ENCODE measurements at regions not wholly inside any gene's neighbourhood (a gene's known extent, or its start where the extent isn't known, plus 50 kb on each side); places are given as distances from the start of the nearest gene placed in this dataset.

- Histone ChIP-seq H3K79me2 (replicated peaks; ENCODE audit: insufficient read depth, low read length) (no peaks in the 10 kb centered on the region), H3F3A (ENCODE audit: insufficient read depth, low read length, poor library complexity, severe bottlenecking) (no peaks in the 10 kb centered on the region), H4K20me1 (ENCODE audit: insufficient read depth) (no peaks in the 10 kb centered on the region), H3K9ac (ENCODE audit: low read length) (no peak overlapping the region), H3K4me2 (ENCODE audit: low read length) (no peak overlapping the region), H2AFZ (ENCODE audit: low read depth, low read length) (no peak overlapping the region), H3K9me2 (ENCODE audit: insufficient read depth, low read length) (no peaks in the 10 kb centered on the region), H3K27ac (ENCODE audit: low read length) (no peak overlapping the region), H3K9me3 (ENCODE audit: low read length) (no peaks in the 10 kb centered on the region), H3K27me3 (ENCODE audit: insufficient read depth, low read depth, low read length) (no peaks in the 10 kb centered on the region), H3K4me3 (ENCODE audit: low read length) (no peak overlapping the region), H3K36me3 (ENCODE audit: insufficient read depth, low read length) (no peaks in the 10 kb centered on the region)
- TF ChIP-seq, protein P1, sequence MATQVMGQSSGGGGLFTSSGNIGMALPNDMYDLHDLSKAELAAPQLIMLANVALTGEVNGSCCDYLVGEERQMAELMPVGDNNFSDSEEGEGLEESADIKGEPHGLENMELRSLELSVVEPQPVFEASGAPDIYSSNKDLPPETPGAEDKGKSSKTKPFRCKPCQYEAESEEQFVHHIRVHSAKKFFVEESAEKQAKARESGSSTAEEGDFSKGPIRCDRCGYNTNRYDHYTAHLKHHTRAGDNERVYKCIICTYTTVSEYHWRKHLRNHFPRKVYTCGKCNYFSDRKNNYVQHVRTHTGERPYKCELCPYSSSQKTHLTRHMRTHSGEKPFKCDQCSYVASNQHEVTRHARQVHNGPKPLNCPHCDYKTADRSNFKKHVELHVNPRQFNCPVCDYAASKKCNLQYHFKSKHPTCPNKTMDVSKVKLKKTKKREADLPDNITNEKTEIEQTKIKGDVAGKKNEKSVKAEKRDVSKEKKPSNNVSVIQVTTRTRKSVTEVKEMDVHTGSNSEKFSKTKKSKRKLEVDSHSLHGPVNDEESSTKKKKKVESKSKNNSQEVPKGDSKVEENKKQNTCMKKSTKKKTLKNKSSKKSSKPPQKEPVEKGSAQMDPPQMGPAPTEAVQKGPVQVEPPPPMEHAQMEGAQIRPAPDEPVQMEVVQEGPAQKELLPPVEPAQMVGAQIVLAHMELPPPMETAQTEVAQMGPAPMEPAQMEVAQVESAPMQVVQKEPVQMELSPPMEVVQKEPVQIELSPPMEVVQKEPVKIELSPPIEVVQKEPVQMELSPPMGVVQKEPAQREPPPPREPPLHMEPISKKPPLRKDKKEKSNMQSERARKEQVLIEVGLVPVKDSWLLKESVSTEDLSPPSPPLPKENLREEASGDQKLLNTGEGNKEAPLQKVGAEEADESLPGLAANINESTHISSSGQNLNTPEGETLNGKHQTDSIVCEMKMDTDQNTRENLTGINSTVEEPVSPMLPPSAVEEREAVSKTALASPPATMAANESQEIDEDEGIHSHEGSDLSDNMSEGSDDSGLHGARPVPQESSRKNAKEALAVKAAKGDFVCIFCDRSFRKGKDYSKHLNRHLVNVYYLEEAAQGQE (IDR thresholded peaks at IDR 0.05; ENCODE audit: borderline replicate concordance) = no peak
- TF ChIP-seq EP300 (conservative IDR thresholded peaks at IDR 0.05; ENCODE audit: poor library complexity, severe bottlenecking) = no peak
- no peak for TF ChIP-seq EZH2 (IDR thresholded peaks at IDR 0.05; ENCODE audit: borderline replicate concordance, insufficient read depth, low read length, poor library complexity, severe bottlenecking)
- no peak for TF ChIP-seq POLR2AphosphoS5 (IDR thresholded peaks at IDR 0.05)
- no peak for TF ChIP-seq TAF1 (IDR thresholded peaks at IDR 0.05; ENCODE audit: low read depth)
- TF ChIP-seq SMC3 (conservative IDR thresholded peaks at IDR 0.05; ENCODE audit: poor library complexity) = no peak
- no peak for TF ChIP-seq RAD21 (conservative IDR thresholded peaks at IDR 0.05)
- TF ChIP-seq, protein P2, sequence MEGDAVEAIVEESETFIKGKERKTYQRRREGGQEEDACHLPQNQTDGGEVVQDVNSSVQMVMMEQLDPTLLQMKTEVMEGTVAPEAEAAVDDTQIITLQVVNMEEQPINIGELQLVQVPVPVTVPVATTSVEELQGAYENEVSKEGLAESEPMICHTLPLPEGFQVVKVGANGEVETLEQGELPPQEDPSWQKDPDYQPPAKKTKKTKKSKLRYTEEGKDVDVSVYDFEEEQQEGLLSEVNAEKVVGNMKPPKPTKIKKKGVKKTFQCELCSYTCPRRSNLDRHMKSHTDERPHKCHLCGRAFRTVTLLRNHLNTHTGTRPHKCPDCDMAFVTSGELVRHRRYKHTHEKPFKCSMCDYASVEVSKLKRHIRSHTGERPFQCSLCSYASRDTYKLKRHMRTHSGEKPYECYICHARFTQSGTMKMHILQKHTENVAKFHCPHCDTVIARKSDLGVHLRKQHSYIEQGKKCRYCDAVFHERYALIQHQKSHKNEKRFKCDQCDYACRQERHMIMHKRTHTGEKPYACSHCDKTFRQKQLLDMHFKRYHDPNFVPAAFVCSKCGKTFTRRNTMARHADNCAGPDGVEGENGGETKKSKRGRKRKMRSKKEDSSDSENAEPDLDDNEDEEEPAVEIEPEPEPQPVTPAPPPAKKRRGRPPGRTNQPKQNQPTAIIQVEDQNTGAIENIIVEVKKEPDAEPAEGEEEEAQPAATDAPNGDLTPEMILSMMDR (IDR thresholded peaks at IDR 0.05; ENCODE audit: poor library complexity, severe bottlenecking) = no peak
- no peak for TF ChIP-seq MXI1 (conservative IDR thresholded peaks at IDR 0.05; ENCODE audit: poor library complexity, severe bottlenecking)
These were observed 283.5 kb downstream of the WDR11 start for GRCh38 chr10:121134711-121135110.

DNA sequence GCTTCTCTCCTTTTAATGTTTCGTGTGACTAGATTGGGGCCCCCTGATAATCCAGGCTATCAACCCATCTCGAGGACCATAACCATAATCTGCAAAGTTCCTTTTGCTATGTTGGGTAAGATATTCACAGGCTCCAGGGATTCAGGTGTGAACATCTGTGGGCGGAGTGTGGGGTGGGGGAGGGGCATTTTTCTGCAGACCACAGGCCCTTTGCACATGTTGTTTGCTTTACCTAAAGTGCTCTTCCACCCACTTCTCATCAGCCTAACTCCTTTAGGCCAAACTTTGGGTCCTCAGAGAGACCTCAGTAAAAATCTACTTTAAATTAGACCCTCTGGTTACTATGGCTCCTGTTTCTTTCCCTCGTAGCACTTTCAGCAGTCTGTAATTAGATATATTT, 284.4 kb downstream of the WDR11 start:
- H3K4me2 ChIP-seq (ENCODE audit: low read length) = no peak overlapping the region
- no peak overlapping the region for H3K27ac ChIP-seq (ENCODE audit: low read length)
- TF ChIP-seq EP300 (conservative IDR thresholded peaks at IDR 0.05; ENCODE audit: poor library complexity, severe bottlenecking) = no peak
- no peak for TF ChIP-seq EZH2 (IDR thresholded peaks at IDR 0.05; ENCODE audit: borderline replicate concordance, insufficient read depth, low read length, poor library complexity, severe bottlenecking)
- TF ChIP-seq SMC3 (conservative IDR thresholded peaks at IDR 0.05; ENCODE audit: poor library complexity) = no peak
- TF ChIP-seq, protein P1 (IDR thresholded peaks at IDR 0.05; ENCODE audit: borderline replicate concordance) = no peak
- TF ChIP-seq RAD21 (conservative IDR thresholded peaks at IDR 0.05) = no peak
- TF ChIP-seq TAF1 (IDR thresholded peaks at IDR 0.05; ENCODE audit: low read depth) = no peak
- TF ChIP-seq, protein P2 (IDR thresholded peaks at IDR 0.05; ENCODE audit: poor library complexity, severe bottlenecking) = no peak
- no peak for TF ChIP-seq MXI1 (conservative IDR thresholded peaks at IDR 0.05; ENCODE audit: poor library complexity, severe bottlenecking)
- TF ChIP-seq POLR2AphosphoS5 (IDR thresholded peaks at IDR 0.05) = no peak
- no peaks in the 10 kb centered on the region for H3K9me2 ChIP-seq (ENCODE audit: insufficient read depth, low read length)
- no peaks in the 10 kb centered on the region for H3K9me3 ChIP-seq (ENCODE audit: low read length)
- no peaks in the 10 kb centered on the region for H3K79me2 ChIP-seq (replicated peaks; ENCODE audit: insufficient read depth, low read length)
- no peaks in the 10 kb centered on the region for H3K27me3 ChIP-seq (ENCODE audit: insufficient read depth, low read depth, low read length)
- no peaks in the 10 kb centered on the region for H3F3A ChIP-seq (ENCODE audit: insufficient read depth, low read length, poor library complexity, severe bottlenecking)
- H2AFZ ChIP-seq (ENCODE audit: low read depth, low read length) = no peak overlapping the region
- no peak overlapping the region for H3K9ac ChIP-seq (ENCODE audit: low read length)
- H3K4me3 ChIP-seq (ENCODE audit: low read length) = no peak overlapping the region
- H4K20me1 ChIP-seq (ENCODE audit: insufficient read depth) = no peaks in the 10 kb centered on the region
- no peaks in the 10 kb centered on the region for H3K36me3 ChIP-seq (ENCODE audit: insufficient read depth, low read length)
